Lower lobe of right lung (tissue), 2 donors: ENCODE measurements at regions not wholly inside any gene's neighbourhood (a gene's known extent, or its start where the extent isn't known, plus 50 kb on each side); places are given as distances from the start of the nearest gene placed in this dataset.

Source experiments
- ATAC-seq, 2 donors: fragments of 200-7000 bp; cut with Tn5 transposase; one replicate each; pipeline ENCODE4 v1.9.1; 2020 to 2022; ENCODE audit warnings: mild to moderate bottlenecking in 2 of 2, moderate library complexity in 2 of 2
- DNase-seq: peaks from one replicate; pipeline ENCODE4 v3.0.0-alpha.2; 2020
- H3K27ac ChIP-seq: fragments of 200-600 bp; one replicate; pipeline ENCODE4 v1.8.0; 2022
- H3K27me3 ChIP-seq: fragments of 200-600 bp; one replicate; pipeline ENCODE4 v1.8.0; 2022; ENCODE audit warnings: low read depth
- H3K36me3 ChIP-seq: fragments of 200-600 bp; one replicate; pipeline ENCODE4 v1.8.0; 2022; ENCODE audit warnings: mild to moderate bottlenecking
- H3K4me1 ChIP-seq: fragments of 200-600 bp; one replicate; pipeline ENCODE4 v1.8.0; 2022
- H3K4me3 ChIP-seq: fragments of 200-600 bp; one replicate; pipeline ENCODE4 v1.8.0; 2022; ENCODE audit warnings: mild to moderate bottlenecking
- H3K9me3 ChIP-seq: fragments of 200-600 bp; one replicate; pipeline ENCODE4 v1.8.0; 2022
- CTCF ChIP-seq: fragments of 200-600 bp; IDR thresholded peaks from one replicate; pipeline ENCODE4 v1.8.0; 2022; ENCODE audit warnings: antibody characterized with exemption, mild to moderate bottlenecking
- intact Hi-C: fragments of 100-400 bp; cut with DNase I; formaldehyde crosslinking; loops from one replicate; pipeline ENCODE4 v1.11.0; 2022
- donor health status: DM: no; HTN: yes; CAD: no; lungs with severe emphysema.

DNA sequence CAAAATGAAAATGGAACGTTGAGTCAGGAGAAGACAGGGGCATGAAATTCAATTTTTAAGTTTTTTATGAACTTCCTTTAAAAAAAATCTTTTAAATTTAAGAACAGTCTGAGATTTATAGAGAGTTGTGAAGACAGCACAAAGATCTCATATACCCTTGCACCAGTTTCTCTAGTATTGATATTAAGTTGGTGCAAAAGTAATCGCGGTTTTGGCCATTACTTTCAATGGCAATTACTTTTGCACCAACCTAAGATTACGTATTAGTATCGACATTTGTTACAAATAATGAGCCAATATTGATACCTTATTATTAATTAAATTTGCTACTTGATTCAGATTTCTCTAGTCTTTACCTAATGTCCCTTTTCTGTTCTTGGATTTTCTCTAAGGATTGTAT, 684.4 kb upstream of the CDH8 start:
- no peaks in the 10 kb centered on the region for H3K27me3 ChIP-seq
- DNase-seq: no peak
- H3K27ac ChIP-seq: no peak overlapping the region
- TF ChIP-seq CTCF: no peak
- no peak for ATAC-seq
- intact Hi-C loops: no loop called here
- no peaks in the 10 kb centered on the region for H3K9me3 ChIP-seq
- H3K4me3 ChIP-seq: no peak overlapping the region
- no peaks in the 10 kb centered on the region for H3K4me1 ChIP-seq
- H3K36me3 ChIP-seq: no peaks in the 10 kb centered on the region

DNA sequence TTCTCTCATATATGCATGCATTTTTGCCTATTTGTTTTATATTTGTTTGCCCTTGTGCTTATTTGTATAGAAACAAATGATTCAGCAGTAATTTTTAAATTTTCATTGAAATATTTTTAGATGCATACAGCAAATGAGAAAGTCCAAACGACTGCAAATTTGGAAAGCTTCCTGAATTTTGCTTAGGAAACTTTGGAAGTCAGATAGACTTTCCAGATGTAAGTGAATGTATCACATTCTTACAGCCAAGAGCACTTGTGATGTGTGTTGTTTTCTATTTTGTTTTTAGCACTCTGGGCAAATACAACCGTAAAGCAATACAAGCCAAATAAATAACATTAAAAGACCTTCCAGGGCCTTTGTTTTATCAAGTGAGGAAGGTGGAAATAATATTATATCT, 680.8 kb upstream of the CDH8 start:
- Histone ChIP-seq H3K9me3 (no peaks in the 10 kb centered on the region), H3K36me3 (no peaks in the 10 kb centered on the region), H3K4me1 (no peaks in the 10 kb centered on the region), H3K27ac (no peak overlapping the region), H3K27me3 (no peaks in the 10 kb centered on the region), H3K4me3 (no peak overlapping the region)
- ATAC-seq (no peak), DNase-seq (no peak)
- intact Hi-C loops: no loop called here
- TF ChIP-seq CTCF: no peak

DNA sequence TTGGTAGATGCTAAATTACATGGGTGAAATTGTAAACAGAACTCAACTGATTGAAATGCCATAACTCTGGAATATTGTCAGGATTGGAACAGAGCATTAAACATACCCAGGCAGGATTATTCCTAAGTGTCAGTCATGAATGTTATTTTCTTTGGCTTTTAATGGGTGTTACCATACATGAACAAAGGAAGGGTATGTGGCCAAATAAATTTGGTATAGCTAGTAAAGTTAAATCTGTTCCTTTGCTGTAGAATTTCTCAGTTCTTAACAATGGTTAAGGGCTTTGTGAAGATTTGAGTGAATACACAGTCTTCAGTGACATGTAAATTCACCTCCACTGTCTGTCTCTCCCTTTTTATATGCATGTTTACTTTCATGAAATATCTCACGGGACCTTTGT, 679.5 kb upstream of the CDH8 start:
- H3K27ac ChIP-seq: no peak overlapping the region
- no peaks in the 10 kb centered on the region for H3K9me3 ChIP-seq
- no peak overlapping the region for H3K4me3 ChIP-seq
- DNase-seq (no peak), ATAC-seq (no peak)
- intact Hi-C loops: no loop called here
- H3K36me3 ChIP-seq: no peaks in the 10 kb centered on the region
- no peaks in the 10 kb centered on the region for H3K27me3 ChIP-seq
- TF ChIP-seq CTCF: no peak
- no peaks in the 10 kb centered on the region for H3K4me1 ChIP-seq

DNA sequence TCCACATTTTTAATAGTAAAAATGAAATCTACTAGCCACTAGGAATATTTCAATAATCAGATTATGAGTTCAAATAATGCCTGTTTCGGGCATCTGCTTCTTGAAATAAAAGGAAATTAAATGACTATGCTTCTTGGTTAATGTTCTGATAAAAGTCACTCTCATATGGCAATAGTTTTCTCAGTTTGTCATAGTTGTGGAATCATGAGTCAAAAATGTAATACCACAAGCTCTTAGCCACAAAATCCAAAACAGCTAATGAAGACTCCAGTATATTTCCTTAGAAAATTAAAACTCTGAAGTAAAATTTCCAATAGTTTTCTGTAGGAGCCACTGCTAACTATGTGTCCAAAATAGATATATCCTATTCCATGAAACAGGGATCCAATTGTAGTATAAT, 676.3 kb upstream of the CDH8 start:
- DNase-seq (no peak), ATAC-seq (no peak)
- no peak overlapping the region for H3K27ac ChIP-seq
- no peak for TF ChIP-seq CTCF
- H3K4me3 ChIP-seq: no peak overlapping the region
- no peaks in the 10 kb centered on the region for H3K9me3 ChIP-seq
- H3K27me3 ChIP-seq: no peaks in the 10 kb centered on the region
- no peaks in the 10 kb centered on the region for H3K4me1 ChIP-seq
- H3K36me3 ChIP-seq: no peaks in the 10 kb centered on the region
- intact Hi-C loops: no loop called here

DNA sequence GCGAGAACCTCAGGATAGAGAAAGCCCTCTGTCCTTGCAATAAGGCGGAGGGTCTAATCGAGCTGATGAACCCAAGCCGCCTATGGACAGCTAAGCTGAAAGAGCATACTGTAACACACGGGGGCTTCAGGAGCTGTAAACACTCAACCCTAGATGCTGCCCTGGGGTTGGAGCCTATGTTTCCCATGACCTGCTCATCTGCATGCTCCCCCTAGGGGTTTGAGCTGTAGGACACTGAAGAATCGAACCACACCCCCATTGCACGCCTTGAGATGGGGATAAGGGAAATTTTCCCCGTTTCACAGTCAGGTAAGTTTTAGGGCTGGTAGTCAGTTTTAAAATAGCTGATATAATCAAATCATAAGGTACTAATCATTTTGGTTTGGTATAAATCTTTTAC, 675.6 kb upstream of the CDH8 start:
- no peaks in the 10 kb centered on the region for H3K27me3 ChIP-seq
- no peaks in the 10 kb centered on the region for H3K4me1 ChIP-seq
- no peaks in the 10 kb centered on the region for H3K36me3 ChIP-seq
- no peak overlapping the region for H3K4me3 ChIP-seq
- DNase-seq (no peak), ATAC-seq (no peak)
- H3K27ac ChIP-seq: no peak overlapping the region
- intact Hi-C loops: no loop called here
- H3K9me3 ChIP-seq: no peaks in the 10 kb centered on the region
- TF ChIP-seq CTCF: no peak

DNA sequence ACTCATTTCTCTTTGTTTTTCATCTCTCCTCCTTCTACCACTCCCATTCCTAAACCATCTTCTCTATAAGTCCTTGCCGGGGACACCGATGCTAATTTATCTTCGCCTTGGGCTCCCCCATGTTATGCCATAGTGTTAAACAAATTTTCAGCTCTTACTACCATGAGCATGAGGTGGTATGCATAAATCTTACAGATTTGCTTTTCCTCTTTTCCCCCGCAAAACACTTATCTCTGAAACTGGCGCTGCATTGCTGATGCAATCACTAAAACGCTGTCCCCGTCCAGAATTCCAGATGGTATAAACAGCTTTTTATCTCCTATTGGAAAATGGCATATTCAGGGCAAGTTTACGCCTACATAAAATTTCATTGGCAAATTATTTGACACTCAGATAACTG, 673.6 kb upstream of the CDH8 start:
- DNase-seq: no peak
- Histone ChIP-seq H3K9me3 (no peaks in the 10 kb centered on the region), H3K36me3 (no peaks in the 10 kb centered on the region), H3K4me3 (no peak overlapping the region), H3K4me1 (no peaks in the 10 kb centered on the region), H3K27ac (no peak overlapping the region), H3K27me3 (no peaks in the 10 kb centered on the region)
- no peak for ATAC-seq
- TF ChIP-seq CTCF: no peak
- intact Hi-C loops: no loop called here
